ENCODE measurements at regions not wholly inside any gene's neighbourhood (a gene's known extent, or its start where the extent isn't known, plus 50 kb on each side); places are given as distances from the start of the nearest gene placed in this dataset.

- Histone ChIP-seq H3K4me2 (0 out of 2 replicates have a peak overlapping the region, but pooled peaks have one; percentile 1), H3K27ac (ENCODE audit: low read depth) (no peak overlapping the region), H3F3A (replicated peaks; ENCODE audit: low read depth) (no peaks in the 10 kb centered on the region), H3K27me3 (ENCODE audit: insufficient read depth) (no peaks in the 10 kb centered on the region), H3K36me3 (ENCODE audit: insufficient read depth) (no peaks in the 10 kb centered on the region), H3K4me1 (ENCODE audit: insufficient read depth) (peaks cover 10% of the 10 kb centered on the region; the same call in 1 of the 2 replicates), H2AFZ (no peak overlapping the region), H3K79me2 (replicated peaks; ENCODE audit: insufficient read depth) (no peaks in the 10 kb centered on the region), H3K9me2 (ENCODE audit: insufficient read depth) (no peaks in the 10 kb centered on the region), H3K4me3 (no peak overlapping the region), H4K20me1 (replicated peaks; ENCODE audit: insufficient read depth) (no peaks in the 10 kb centered on the region; the same call in 1 of the 2 replicates)
- H3K36me3 Mint-ChIP-seq (ENCODE audit: low read depth) = no peaks in the 10 kb centered on the region
- no peak for TF ChIP-seq EZH2phosphoT487 (IDR thresholded peaks at IDR 0.05; ENCODE audit: unreplicated experiment)
- no peak for TF ChIP-seq NANOG (IDR thresholded peaks at IDR 0.05; ENCODE audit: borderline replicate concordance)
- no peak for TF ChIP-seq ZNF331 (CRISPR knock-in tag; IDR thresholded peaks at IDR 0.05; ENCODE audit: low read depth)
- TF ChIP-seq CREB1 (CRISPR knock-in tag; IDR thresholded peaks at IDR 0.05; ENCODE audit: low read depth) = no peak
- TF ChIP-seq EZH2 (IDR thresholded peaks at IDR 0.05; ENCODE audit: low read depth, unreplicated experiment) = no peak
- TF ChIP-seq STAT1 (IDR thresholded peaks at IDR 0.05; ENCODE audit: unreplicated experiment) = no peak
- TF ChIP-seq ETS1 (IDR thresholded peaks at IDR 0.05) = no peak
- TF ChIP-seq ZNF462 (CRISPR knock-in tag; IDR thresholded peaks at IDR 0.05) = no peak
- H3K27me3 Mint-ChIP-seq (ENCODE audit: insufficient read depth, low read depth, poor library complexity) = no peaks in the 10 kb centered on the region
- DNase-seq (ENCODE audit: low spot score) = no peak
- H3K4me1 Mint-ChIP-seq = peaks cover 28% of the 10 kb centered on the region
- H3K9me3 Mint-ChIP-seq = no peaks in the 10 kb centered on the region
- H3K4me3 Mint-ChIP-seq = no peak overlapping the region
- H3K27ac Mint-ChIP-seq = no peak overlapping the region
- ATAC-seq = no peak
These were observed 210.9 kb upstream of the TOPAZ1 start for GRCh38 chr3:44030687-44031305.
